ENCODE measurements at regions not wholly inside any gene's neighbourhood (a gene's known extent, or its start where the extent isn't known, plus 50 kb on each side); places are given as distances from the start of the nearest gene placed in this dataset.

DNA sequence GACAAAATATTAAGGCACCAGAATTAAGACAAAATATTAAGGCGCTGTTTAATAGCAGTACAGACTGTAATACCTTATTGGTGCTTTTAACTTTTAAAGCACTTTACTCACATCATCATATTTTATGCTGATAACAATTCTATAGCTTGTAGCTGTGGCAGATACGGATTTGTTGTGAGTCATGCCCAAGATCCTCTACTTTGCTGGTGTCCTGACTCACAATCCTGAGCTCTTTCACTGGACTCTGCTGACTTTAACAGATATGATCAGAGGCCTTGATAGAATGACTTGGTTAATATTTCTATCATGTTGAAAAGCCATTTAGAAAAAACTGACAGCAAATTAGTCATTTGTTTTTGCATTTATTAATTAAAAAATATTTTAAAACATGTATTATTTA, 99.0 kb upstream of the PKP2 start:
- H3K9ac ChIP-seq (ENCODE audit: low read length): no peak overlapping the region
- no peaks in the 10 kb centered on the region for H3K79me2 ChIP-seq (ENCODE audit: low read length)
- no peak overlapping the region for H3K4me2 ChIP-seq (ENCODE audit: low read length)
- no peaks in the 10 kb centered on the region for H3K4me1 ChIP-seq (ENCODE audit: low read length)
- no peaks in the 10 kb centered on the region for H3K9me3 ChIP-seq (ENCODE audit: insufficient read depth, low read length)
- H2AFZ ChIP-seq (ENCODE audit: low read depth, low read length): no peak overlapping the region
- H3K27me3 ChIP-seq (ENCODE audit: low read depth, low read length): 0 out of 2 replicates have a peak, but pooled peaks cover 4% of the 10 kb centered on the region
- H4K20me1 ChIP-seq (ENCODE audit: insufficient read depth, low read length): no peaks in the 10 kb centered on the region
- no peaks in the 10 kb centered on the region for H3K36me3 ChIP-seq (replicated peaks; ENCODE audit: low read depth, low read length)
- H3K27ac ChIP-seq (ENCODE audit: low read length): no peak overlapping the region
- H3K4me3 ChIP-seq (ENCODE audit: low read length): no peak overlapping the region
- TF ChIP-seq, protein P1, sequence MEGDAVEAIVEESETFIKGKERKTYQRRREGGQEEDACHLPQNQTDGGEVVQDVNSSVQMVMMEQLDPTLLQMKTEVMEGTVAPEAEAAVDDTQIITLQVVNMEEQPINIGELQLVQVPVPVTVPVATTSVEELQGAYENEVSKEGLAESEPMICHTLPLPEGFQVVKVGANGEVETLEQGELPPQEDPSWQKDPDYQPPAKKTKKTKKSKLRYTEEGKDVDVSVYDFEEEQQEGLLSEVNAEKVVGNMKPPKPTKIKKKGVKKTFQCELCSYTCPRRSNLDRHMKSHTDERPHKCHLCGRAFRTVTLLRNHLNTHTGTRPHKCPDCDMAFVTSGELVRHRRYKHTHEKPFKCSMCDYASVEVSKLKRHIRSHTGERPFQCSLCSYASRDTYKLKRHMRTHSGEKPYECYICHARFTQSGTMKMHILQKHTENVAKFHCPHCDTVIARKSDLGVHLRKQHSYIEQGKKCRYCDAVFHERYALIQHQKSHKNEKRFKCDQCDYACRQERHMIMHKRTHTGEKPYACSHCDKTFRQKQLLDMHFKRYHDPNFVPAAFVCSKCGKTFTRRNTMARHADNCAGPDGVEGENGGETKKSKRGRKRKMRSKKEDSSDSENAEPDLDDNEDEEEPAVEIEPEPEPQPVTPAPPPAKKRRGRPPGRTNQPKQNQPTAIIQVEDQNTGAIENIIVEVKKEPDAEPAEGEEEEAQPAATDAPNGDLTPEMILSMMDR (IDR thresholded peaks at IDR 0.05; ENCODE audit: low read depth, low read length): no peak
- no peak for TF ChIP-seq EZH2phosphoT487 (IDR thresholded peaks at IDR 0.05; ENCODE audit: low read depth)

DNA sequence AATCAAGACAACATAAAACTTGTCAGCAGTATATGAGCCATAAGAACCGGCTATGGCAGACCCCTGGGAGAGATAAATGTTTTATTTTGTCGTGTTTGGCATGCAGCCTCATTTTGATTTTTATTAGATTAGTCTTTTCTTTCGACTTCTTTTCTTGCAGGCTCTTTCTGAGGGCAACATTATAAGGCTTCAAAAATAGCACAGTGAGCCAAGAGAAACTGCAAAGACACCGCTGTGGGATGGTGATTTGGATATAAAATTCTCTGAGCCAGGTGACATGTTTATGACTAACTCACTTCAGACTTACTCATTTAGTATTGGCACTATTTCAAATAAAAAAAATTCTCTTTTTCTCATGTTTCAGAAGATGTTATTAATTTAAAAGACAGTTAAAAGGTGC, 96.8 kb upstream of the PKP2 start:
- Histone ChIP-seq H3K4me3 (ENCODE audit: low read length) (no peak overlapping the region), H3K4me2 (ENCODE audit: low read length) (no peak overlapping the region), H2AFZ (ENCODE audit: low read depth, low read length) (no peak overlapping the region), H3K79me2 (ENCODE audit: low read length) (no peaks in the 10 kb centered on the region), H3K27me3 (ENCODE audit: low read depth, low read length) (0 out of 2 replicates have a peak, but pooled peaks cover 7% of the 10 kb centered on the region), H3K4me1 (ENCODE audit: low read length) (no peaks in the 10 kb centered on the region), H3K27ac (ENCODE audit: low read length) (no peak overlapping the region), H4K20me1 (ENCODE audit: insufficient read depth, low read length) (no peaks in the 10 kb centered on the region), H3K9me3 (ENCODE audit: insufficient read depth, low read length) (no peaks in the 10 kb centered on the region), H3K36me3 (replicated peaks; ENCODE audit: low read depth, low read length) (no peaks in the 10 kb centered on the region), H3K9ac (ENCODE audit: low read length) (no peak overlapping the region)
- TF ChIP-seq, protein P1 (IDR thresholded peaks at IDR 0.05; ENCODE audit: low read depth, low read length): no peak
- TF ChIP-seq EZH2phosphoT487 (IDR thresholded peaks at IDR 0.05; ENCODE audit: low read depth): no peak

DNA sequence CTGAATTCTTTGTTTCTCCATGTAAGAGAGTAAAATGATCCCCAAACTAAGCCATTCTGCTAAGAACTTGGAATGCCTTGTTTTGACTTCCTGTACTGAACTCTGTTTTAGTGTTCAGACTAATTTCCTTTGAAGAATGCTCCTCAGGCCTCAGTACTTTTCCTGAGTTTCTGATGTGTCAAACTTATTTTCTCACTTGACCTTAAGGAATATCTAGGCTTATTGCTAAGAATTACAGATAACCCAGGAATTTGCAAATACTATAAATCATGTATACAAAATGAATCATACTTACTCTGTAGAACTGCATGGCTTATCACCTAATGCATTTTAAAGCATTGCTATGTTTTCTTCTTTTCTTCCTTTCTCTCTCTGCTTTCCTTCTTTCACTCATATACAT, 93.1 kb upstream of the PKP2 start:
- Histone ChIP-seq H2AFZ (ENCODE audit: low read depth, low read length) (no peak overlapping the region), H3K79me2 (ENCODE audit: low read length) (no peaks in the 10 kb centered on the region), H3K27me3 (ENCODE audit: low read depth, low read length) (0 out of 2 replicates have a peak, but pooled peaks cover 7% of the 10 kb centered on the region), H4K20me1 (ENCODE audit: insufficient read depth, low read length) (no peaks in the 10 kb centered on the region), H3K9ac (ENCODE audit: low read length) (no peak overlapping the region), H3K4me1 (ENCODE audit: low read length) (no peaks in the 10 kb centered on the region), H3K27ac (ENCODE audit: low read length) (no peak overlapping the region), H3K4me3 (ENCODE audit: low read length) (no peak overlapping the region), H3K9me3 (ENCODE audit: insufficient read depth, low read length) (no peaks in the 10 kb centered on the region), H3K4me2 (ENCODE audit: low read length) (no peak overlapping the region), H3K36me3 (replicated peaks; ENCODE audit: low read depth, low read length) (no peaks in the 10 kb centered on the region)
- TF ChIP-seq, protein P1 (IDR thresholded peaks at IDR 0.05; ENCODE audit: low read depth, low read length): no peak
- no peak for TF ChIP-seq EZH2phosphoT487 (IDR thresholded peaks at IDR 0.05; ENCODE audit: low read depth)

DNA sequence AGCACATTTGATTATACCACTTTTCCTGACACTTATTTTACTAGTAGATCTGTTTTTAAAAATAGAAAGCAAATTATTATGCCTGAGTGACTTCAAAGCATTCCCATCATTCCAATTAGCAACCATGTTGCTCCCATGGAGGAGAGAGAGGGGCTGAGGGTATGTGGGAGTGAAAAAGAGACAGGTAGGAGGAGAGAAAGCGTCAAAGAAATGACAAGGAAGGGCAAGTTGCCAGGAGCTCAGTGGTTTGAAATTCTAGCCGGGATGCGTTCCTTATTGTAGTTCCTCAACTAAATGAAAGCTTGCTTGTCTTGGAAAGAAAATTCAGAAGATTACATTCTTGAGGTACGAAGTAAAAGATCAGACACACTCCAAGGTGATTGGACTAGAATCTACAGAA, 92.4 kb upstream of the PKP2 start:
- Histone ChIP-seq H3K27me3 (ENCODE audit: low read depth, low read length) (0 out of 2 replicates have a peak, but pooled peaks cover 3% of the 10 kb centered on the region), H3K4me1 (ENCODE audit: low read length) (no peaks in the 10 kb centered on the region), H4K20me1 (ENCODE audit: insufficient read depth, low read length) (no peaks in the 10 kb centered on the region), H3K9me3 (ENCODE audit: insufficient read depth, low read length) (no peaks in the 10 kb centered on the region), H2AFZ (ENCODE audit: low read depth, low read length) (no peak overlapping the region), H3K9ac (ENCODE audit: low read length) (no peak overlapping the region), H3K4me2 (ENCODE audit: low read length) (no peak overlapping the region), H3K27ac (ENCODE audit: low read length) (no peak overlapping the region), H3K36me3 (replicated peaks; ENCODE audit: low read depth, low read length) (no peaks in the 10 kb centered on the region), H3K4me3 (ENCODE audit: low read length) (no peak overlapping the region), H3K79me2 (ENCODE audit: low read length) (no peaks in the 10 kb centered on the region)
- TF ChIP-seq EZH2phosphoT487 (IDR thresholded peaks at IDR 0.05; ENCODE audit: low read depth): no peak
- TF ChIP-seq, protein P1 (IDR thresholded peaks at IDR 0.05; ENCODE audit: low read depth, low read length): no peak
